ENCODE measurements at regions not wholly inside any gene's neighbourhood (a gene's known extent, or its start where the extent isn't known, plus 50 kb on each side); places are given as distances from the start of the nearest gene placed in this dataset.

- FAIRE-seq (no peak), DNase-seq (ENCODE audit: low spot score) (no peak)
Measured at GRCh38 chr4:104418286-104418685, 76.4 kb downstream of the CXXC4 start.

DNA sequence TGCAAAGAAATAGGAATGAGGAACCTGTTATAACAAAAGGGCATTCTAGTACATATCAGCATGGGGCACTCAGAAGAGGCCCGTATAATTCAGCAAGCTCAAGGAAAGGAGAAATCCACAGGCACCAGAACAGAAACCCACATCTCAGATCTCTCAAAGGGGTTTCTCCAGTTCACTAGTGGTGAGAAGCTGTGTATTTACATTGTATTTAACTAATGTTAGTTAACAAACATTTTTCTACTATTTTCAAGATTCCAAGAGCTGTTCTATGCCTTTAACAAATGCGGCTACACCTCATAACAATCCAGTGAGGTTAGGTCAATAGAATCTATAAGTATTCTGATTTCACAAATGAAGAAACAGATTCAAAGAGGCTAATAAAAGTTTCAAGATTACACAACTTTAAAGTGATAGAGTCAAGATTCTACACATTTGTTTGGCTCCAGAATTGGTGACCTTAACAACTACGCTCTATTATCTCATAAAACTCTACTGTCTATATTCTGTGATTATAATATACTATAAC, 77.3 kb downstream of the CXXC4 start:
- FAIRE-seq (no peak), DNase-seq (ENCODE audit: low spot score) (no peak)

- DNase-seq (ENCODE audit: low spot score) (no peak), FAIRE-seq (no peak)
Measured at GRCh38 chr4:104416725-104417356, 77.9 kb downstream of the CXXC4 start.

DNA sequence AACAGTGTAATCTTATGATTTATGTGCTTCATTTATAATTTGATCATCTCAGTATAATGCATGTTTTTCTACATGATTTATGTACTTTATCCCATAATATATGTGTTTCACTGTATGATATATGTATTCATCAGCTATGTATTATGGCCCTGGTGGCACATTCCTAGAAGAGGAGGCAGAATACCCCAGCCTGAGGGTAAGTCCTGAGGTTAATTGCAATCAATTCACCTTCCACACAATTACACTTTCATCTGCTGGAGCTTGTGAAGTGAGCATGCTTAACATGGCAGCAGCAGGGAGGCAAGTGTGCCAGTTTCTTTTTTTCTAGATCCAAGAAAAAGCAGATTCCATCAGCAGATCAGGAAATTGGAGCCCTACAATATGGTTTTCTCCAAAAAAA, 81.2 kb downstream of the CXXC4 start:
- no peak for FAIRE-seq
- DNase-seq (ENCODE audit: low spot score), result no peak

GRCh38 chr4:104412344-104412743, 82.3 kb downstream of the CXXC4 start:
- DNase-seq (ENCODE audit: low spot score), result no peak
- no peak for FAIRE-seq

GRCh38 chr4:104411502-104411901, 83.2 kb downstream of the CXXC4 start:
- no peak for DNase-seq (ENCODE audit: low spot score)
- no peak for FAIRE-seq

DNA sequence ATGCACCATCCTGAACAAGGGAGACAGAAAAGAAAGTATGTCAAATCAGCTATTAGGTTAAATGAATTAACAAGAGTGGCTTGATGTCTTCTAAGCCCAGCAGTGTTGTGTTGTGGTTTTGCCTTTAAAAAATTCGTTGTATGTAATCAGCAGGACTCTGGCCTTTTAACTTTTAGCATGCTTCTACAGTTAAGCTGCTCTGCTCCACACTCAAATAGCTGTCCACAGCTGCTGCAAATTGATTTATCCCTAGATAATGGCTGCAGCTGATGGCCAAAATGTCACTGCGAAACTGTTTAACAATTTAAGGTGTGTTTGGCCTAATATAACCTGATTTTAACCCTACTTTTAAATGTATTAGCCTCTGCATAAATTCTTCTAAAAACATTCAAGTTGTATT, 85.8 kb downstream of the CXXC4 start:
- DNase-seq (ENCODE audit: low spot score) (no peak), FAIRE-seq (no peak)

GRCh38 chr4:104404361-104404760, 90.3 kb downstream of the CXXC4 start:
- DNase-seq (ENCODE audit: low spot score) (no peak), FAIRE-seq (no peak)

DNA sequence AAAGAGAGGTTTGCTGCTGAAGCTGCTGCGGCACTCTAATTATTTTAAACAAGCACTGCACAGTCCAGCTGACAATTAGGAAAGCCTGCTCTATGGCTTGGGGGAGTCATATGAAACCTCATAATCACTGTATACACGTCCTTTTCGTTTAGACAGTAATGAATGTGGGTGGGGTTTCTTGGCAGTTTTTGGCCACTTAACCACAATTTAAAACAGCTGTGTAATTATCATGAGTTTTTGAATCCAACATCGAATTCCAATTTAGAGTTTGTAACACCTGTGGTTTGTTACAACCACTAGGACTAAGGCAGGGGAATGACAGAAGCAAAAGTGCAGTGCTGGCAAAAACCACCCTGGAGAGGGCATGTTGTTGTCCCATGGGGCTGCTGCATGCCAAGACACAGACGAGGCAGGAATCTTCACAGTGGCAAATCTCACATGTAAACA, 99.5 kb downstream of the CXXC4 start:
- no peak for DNase-seq (ENCODE audit: low spot score)
- no peak for FAIRE-seq

GRCh38 chr4:104394406-104395167, 100.1 kb downstream of the CXXC4 start:
- FAIRE-seq (no peak), DNase-seq (ENCODE audit: low spot score) (no peak)

DNA sequence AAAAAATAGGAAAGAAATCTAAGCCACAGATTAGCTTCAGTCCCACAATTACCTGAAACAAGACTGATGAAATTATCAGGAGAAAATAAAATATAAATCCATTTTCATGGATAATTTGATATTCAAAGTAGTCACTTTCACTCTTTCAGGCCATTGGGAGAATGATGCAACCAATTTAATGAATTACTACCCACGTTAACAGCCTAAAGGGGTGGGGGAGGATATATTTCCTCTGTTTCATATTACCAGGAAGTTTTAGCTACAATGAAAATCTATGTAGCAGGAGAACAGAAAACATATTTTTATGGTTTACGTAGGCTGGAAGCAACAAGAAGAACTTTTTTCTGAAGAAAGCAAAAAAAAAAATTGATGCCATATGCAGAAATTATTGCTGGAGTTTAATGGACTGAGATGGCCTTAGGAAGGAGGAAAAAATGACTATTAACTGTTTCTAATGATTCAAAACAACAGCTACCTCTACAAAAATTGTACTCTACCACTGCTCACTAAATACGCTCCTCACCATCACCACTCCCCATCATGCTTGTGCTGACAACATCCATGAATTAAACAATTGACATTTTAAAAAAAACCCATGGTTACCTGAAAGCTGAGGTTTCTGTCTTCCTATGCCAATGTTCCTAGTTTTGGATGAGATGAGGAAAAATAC, 100.9 kb downstream of the CXXC4 start:
- no peak for FAIRE-seq

DNA sequence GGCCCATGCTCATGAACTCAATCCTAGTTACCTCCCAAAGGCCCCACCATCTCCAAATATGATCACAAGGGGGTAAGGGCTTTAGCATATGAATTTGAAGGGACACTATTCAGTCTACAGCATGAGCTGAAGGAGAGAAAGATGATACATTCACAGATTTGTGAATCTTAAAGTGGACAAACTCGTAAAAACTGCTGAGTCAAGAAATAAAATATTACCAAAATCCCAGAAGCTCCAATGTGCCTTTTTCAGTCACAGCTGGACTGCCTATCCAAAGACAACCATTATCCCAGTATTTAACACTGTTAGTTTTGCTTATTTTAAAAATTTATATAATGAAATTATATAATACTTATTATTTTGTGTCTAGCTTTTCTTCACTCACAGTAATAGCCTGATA, 109.0 kb downstream of the CXXC4 start:
- FAIRE-seq, result no peak

More for the DNA sequence above, 100.9 kb downstream of the CXXC4 start:
- DNase-seq (ENCODE audit: low spot score), result no peak

DNA sequence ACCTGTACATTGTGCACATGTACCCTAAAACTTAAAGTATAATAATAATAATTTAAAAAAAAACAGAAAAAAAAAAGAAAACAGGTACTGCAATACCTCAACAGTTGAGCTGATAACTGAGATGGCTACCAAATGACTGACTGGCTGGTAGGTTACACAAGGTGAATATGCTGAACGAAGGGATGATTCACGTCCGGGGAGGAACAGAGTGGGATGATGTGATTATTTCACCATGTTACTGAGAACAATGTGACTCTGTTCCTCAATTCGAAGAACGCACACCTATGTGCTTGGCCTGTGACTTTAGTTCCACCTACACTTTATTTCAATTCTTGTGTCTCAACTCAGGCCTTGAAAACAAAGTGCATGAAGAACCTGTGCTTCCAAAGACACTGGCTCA, 111.7 kb downstream of the CXXC4 start:
- no peak for FAIRE-seq
- no peak for DNase-seq (ENCODE audit: low spot score)

More for the DNA sequence above, 109.0 kb downstream of the CXXC4 start:
- DNase-seq (ENCODE audit: low spot score), result no peak

GRCh38 chr4:104381729-104382128, 113.0 kb downstream of the CXXC4 start:
- FAIRE-seq, result no peak
- DNase-seq (ENCODE audit: low spot score), result no peak

GRCh38 chr4:104365618-104366017, 129.1 kb downstream of the CXXC4 start:
- no peak for DNase-seq (ENCODE audit: low spot score)
- FAIRE-seq, result no peak

- DNase-seq (ENCODE audit: low spot score) (no peak), FAIRE-seq (no peak)
Measured at GRCh38 chr4:104353481-104353880, 141.2 kb downstream of the CXXC4 start.

- FAIRE-seq (no peak), DNase-seq (ENCODE audit: low spot score) (no peak)
Measured at GRCh38 chr4:104352211-104352610, 142.5 kb downstream of the CXXC4 start.

DNA sequence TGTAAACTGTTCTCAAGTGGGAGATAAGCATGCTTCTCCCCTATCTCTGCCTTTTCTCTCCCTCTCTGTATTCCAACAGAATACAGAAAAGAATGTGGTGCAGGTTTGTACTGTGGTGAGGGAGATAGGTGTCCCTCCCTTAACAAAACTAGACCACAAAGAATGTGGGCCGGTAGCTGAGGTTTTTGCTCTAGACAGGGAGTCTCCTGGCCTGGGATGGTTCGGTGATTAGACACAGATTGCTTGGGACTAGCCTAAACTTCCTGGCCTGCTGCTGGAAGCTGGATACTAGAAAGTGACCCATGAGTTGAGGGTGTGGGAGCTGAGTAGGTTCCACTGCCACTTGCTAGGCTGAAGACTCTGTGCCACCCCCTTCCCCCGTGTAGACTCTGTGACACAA, 143.0 kb downstream of the CXXC4 start:
- no peak for DNase-seq (ENCODE audit: low spot score)
- no peak for FAIRE-seq

DNA sequence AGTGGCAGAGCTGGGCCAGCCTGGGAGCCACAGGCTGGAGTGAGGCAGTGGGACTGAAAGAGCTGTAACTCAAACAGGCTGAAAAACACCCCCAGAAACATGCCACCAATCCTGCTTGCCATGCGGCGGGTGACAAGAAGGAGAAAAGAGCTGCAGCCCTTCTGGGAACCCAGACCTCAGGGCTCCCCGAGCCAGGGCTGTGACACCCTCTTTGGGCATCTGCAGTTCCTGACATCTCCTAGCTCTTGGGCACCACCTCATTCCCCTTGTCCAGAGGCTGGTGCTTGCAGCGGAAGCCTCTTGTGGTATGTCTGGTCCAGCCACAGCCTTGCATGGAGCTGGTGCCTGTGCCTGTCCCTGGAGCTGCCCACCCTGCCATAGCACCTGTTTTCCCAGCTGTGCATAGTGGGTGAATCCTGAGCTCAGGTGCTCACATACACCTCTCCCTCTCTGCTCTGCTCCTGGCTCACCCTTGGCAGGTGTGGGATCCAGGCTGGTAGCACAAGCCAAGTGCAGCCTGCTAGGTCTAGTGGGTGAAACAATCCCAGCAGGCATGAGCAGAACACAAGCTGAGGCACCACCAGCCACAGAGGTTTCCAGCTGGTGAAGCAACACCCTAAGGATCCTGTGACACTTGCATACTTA, 149.0 kb downstream of the CXXC4 start:
- DNase-seq (ENCODE audit: low spot score) (no peak), FAIRE-seq (no peak)

GRCh38 chr4:104344342-104344980, 150.2 kb downstream of the CXXC4 start:
- no peak for FAIRE-seq
- no peak for DNase-seq (ENCODE audit: low spot score)

- FAIRE-seq, result no peak
- no peak for DNase-seq (ENCODE audit: low spot score)
Measured at GRCh38 chr4:104334410-104334809, 160.3 kb downstream of the CXXC4 start.

Data from RCC 7860 (cell line).